Coronary artery (tissue), 2 donors: ENCODE measurements at regions not wholly inside any gene's neighbourhood (a gene's known extent, or its start where the extent isn't known, plus 50 kb on each side); places are given as distances from the start of the nearest gene placed in this dataset.
"Not testable (repeated sequence)": the region's sequence is repeated elsewhere in the genome, so short reads cannot be mapped to it uniquely, and the experiment has no call there.

ENCODE experiments used
- DNase-seq: peaks from one replicate; pipeline ENCODE4 v3.0.0-alpha.2; 2017; ENCODE audit warnings: low spot score
- H3K27ac ChIP-seq, 2 donors: fragments of 200-600 bp; sonication (generic); one replicate each; pipeline ENCODE4 v1.5.1; 2016 to 2019
- H3K4me3 ChIP-seq: fragments of 200-600 bp; sonication (generic); 2 replicates; pipeline ENCODE4 v1.5.1; 2016; ENCODE audit warnings: mild to moderate bottlenecking, moderate library complexity
- TF ChIP-seq, protein P1 (sequence below): fragments of 200-600 bp; sonication (generic); IDR thresholded peaks from one replicate; pipeline ENCODE4 v1.5.1; 2019; ENCODE audit warnings: antibody characterized with exemption

DNA sequence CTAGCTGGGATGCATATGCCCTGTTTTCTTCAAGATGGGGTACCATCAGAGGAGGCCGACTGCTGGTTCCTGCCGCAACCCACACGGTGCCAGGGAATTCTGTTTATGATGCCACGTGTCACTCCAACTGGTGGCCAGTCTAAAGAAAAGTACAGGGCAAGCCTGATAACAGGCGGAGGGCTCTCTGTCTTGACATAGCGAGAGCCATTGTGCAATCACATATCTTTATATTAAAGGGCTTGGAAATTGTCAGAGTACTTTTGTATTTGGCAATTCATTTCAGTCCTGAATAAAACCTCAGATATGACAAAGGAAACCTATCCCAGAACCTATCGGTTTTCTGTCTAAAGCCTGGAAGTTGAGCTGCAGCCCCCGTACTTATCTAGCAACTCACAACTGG is 768.4 kb downstream of the TDRD15 start:
- no peak overlapping the region for H3K27ac ChIP-seq
- H3K4me3 ChIP-seq, result peak overlapping the region; percentile 35
- TF ChIP-seq, protein P1, sequence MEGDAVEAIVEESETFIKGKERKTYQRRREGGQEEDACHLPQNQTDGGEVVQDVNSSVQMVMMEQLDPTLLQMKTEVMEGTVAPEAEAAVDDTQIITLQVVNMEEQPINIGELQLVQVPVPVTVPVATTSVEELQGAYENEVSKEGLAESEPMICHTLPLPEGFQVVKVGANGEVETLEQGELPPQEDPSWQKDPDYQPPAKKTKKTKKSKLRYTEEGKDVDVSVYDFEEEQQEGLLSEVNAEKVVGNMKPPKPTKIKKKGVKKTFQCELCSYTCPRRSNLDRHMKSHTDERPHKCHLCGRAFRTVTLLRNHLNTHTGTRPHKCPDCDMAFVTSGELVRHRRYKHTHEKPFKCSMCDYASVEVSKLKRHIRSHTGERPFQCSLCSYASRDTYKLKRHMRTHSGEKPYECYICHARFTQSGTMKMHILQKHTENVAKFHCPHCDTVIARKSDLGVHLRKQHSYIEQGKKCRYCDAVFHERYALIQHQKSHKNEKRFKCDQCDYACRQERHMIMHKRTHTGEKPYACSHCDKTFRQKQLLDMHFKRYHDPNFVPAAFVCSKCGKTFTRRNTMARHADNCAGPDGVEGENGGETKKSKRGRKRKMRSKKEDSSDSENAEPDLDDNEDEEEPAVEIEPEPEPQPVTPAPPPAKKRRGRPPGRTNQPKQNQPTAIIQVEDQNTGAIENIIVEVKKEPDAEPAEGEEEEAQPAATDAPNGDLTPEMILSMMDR, result no peak
- no peak for DNase-seq

DNA sequence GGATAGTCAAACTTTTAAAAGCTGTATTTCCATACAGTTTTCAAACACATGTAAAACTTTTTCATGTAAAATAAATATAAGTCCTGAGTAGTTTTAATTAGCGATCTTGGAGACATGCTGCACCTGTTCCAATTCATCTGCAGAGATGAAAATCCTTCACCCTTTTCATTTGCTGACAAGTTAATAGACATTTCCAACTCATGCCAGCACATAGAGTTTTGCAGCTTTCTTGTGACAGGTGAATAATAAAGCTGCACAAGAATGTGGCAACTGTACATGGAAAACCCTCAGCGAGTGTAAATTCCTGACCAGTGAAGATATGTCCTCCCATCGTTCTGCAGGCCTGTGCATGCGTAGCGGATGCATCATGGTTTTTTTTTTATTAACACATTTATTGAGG is 771.4 kb downstream of the TDRD15 start:
- TF ChIP-seq, protein P1, result no peak
- no peak overlapping the region for H3K27ac ChIP-seq
- H3K4me3 ChIP-seq, result no peak overlapping the region
- DNase-seq, result no peak

DNA sequence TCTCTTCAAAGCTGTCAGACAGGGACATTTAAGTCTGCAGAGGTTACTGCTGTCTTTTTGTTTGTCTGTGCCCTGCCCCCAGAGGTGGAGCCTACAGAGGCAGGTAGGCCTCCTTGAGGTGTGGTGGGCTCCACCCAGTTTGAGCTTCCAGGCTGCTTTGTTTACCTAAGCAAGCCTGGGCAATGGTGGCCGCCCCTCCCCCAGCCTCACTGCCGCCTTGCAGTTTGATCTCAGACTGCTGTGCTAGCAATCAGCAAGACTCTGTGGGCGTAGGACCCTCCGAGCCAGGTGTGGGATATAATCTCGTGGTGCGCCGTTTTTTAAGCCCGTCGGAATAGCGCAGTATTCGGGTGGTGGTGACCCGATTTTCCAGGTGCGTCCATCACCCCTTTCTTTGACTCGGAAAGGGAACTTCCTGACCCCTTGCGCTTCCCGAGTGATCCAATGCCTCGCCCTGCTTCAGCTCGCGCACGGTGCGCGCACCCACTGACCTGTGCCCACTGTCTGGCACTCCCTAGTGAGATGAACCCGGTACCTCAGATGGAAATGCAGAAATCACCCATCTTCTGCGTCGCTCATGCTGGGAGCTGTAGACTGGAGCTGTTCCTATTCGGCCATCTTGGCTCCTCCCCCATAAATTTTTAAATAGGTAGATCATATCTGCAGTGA is 785.1 kb downstream of the TDRD15 start:
- DNase-seq, H3K4me3 ChIP-seq: not testable (repeated sequence)

DNA sequence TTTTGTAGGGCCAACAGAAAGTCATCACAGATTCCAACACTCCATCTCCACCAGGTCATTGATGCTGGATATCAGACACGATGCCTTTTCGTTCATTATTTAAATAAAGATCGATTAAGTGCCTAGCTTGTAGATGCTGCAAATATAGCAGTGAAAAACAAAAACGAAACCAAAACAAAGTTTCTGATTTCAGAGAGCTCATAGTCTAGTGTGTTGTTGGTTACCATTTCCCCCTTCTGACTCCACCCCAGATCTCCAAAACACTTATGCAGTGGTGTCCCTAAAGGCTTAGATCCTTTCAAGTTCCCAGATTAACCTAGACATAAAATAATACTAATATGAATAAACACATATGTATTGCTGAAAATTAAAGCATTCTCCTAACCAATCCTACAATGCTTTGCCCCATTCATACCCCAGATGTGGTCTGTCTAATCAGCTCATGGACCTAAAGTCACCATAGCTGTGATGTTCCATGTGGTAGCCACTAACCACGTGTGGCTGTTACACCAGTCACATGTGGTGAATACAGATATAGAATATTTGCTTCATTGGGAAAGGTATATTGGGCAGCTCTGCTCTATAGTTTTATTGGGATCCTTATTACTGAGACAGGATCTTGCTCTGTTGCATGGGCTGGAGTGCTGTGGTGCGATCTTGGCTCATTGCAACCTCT is 787.2 kb downstream of the TDRD15 start:
- Histone ChIP-seq H3K27ac (no peak overlapping the region), H3K4me3 (no peak overlapping the region)
- TF ChIP-seq, protein P1, result no peak
- no peak for DNase-seq

More for the DNA sequence above, 785.1 kb downstream of the TDRD15 start:
- not testable (repeated sequence) for H3K27ac ChIP-seq

DNA sequence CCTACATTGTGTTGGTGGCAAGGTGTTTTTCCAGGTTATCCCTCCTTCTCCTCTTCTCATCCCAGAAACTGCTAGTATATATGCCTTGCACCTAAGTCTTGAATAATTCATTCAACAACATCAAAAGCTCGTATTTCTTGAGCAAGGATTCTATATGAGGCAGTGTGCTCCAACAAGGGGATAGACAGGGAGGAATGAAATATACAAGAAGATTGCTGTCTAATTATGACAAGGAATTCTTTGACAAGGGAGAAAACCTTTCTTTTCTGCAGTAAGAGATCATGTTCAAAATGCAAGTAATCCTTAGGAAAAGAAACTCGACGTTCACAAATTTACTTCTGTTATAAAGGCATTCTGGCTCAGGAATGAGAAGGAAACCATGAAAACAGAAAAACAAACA is 788.6 kb downstream of the TDRD15 start:
- DNase-seq, result no peak
- Histone ChIP-seq H3K4me3 (no peak overlapping the region), H3K27ac (no peak overlapping the region)
- TF ChIP-seq, protein P1, result no peak

DNA sequence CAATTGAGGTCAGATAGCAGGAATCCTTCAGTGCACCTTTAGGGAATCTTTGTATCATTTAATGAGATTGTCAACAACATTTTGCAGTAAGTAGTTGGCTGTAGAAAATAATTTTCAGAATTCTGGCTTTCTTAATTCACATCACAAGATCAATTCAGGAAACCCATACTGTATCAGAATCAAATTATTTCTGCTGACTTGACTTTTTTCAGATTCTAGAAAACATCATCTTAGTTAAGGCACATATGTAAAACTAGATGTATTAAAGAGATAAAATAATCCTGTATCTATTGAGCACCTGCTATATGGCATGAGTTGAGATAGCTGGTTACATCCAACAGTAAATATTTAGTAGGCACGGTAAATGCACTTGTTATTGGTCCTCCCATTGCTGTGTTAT is 791.4 kb downstream of the TDRD15 start:
- no peak overlapping the region for H3K27ac ChIP-seq
- TF ChIP-seq, protein P1, result no peak
- DNase-seq, result no peak
- no peak overlapping the region for H3K4me3 ChIP-seq

DNA sequence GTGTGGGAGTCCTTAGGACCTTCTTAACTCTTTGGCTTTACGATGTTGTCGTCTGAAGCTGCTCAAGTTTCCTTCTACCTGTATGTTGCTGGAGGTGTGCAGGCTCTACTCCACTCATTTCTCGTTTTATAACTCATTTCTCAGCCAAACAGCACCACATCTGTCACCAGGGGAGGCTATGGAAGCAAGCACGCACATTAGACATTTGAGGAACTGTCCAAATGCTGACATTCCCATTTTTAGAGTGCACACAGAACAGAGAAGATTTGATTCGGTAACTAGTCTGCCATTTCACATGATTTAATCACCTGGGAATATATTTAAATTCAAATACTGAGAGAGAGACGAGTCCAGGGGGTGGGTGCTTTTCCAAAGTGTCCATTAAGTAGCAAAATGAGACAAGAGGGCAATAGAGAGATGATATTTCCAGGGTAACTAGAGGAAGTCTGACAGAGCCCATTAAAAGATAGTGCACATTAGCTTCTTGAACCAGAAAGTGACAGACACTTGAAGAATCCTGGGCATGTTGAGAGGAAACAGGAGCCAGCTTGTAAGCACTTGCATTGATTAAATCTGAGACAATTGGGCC is 793.3 kb downstream of the TDRD15 start:
- Histone ChIP-seq H3K27ac (no peak overlapping the region), H3K4me3 (no peak overlapping the region)
- no peak for DNase-seq
- TF ChIP-seq, protein P1, result no peak
